Breast epithelium (tissue), 4 donors: ENCODE measurements at regions not wholly inside any gene's neighbourhood (a gene's known extent, or its start where the extent isn't known, plus 50 kb on each side); places are given as distances from the start of the nearest gene placed in this dataset.

Source experiments
- DNase-seq, 2 donors: peaks; one replicate each; pipeline ENCODE4 v3.0.0-alpha.2; 2019; ENCODE audit warnings: low spot score in 2 of 2
- H3K27ac ChIP-seq, 2 donors: fragments of 200-600 bp; sonication (generic) in 1 of 2; one replicate each; pipeline ENCODE4 v1.5.1; 2016 to 2019; ENCODE audit warnings: mild to moderate bottlenecking in 1 of 2
- H3K27me3 ChIP-seq, 2 donors: fragments of 200-600 bp; sonication (generic) in 1 of 2; one replicate each; pipeline versions ENCODE4 v1.5.1 to v1.6.0; 2017 to 2019; ENCODE audit warnings: control low read depth in 1 of 2, mild to moderate bottlenecking in 1 of 2
- H3K36me3 ChIP-seq: fragments of 200-600 bp; one replicate; pipeline ENCODE4 v1.5.1; 2019
- H3K4me1 ChIP-seq, 2 donors: fragments of 200-600 bp; sonication (generic); one replicate each; pipeline ENCODE4 v1.5.1; 2016 to 2019; ENCODE audit warnings: control low read depth in 1 of 2
- H3K4me3 ChIP-seq, 3 donors: fragments of 200-600 bp; sonication (generic); 1 replicate in 2 of 3; 2 replicates in 1 of 3; pipeline ENCODE4 v1.5.1; 2016 to 2019; ENCODE audit warnings: mild to moderate bottlenecking in 3 of 3, moderate library complexity in 2 of 3
- H3K9me3 ChIP-seq, 2 donors: fragments of 200-600 bp; sonication (generic) in 1 of 2; one replicate each; pipeline ENCODE4 v1.5.1; 2016 to 2019; ENCODE audit warnings: control low read depth in 1 of 2
- CTCF ChIP-seq, 3 donors: fragments of 450-650 bp; IDR thresholded peaks; one replicate each; pipeline ENCODE4 v1.5.1; 2016 to 2017; ENCODE audit warnings: antibody characterized with exemption in 3 of 3, mild to moderate bottlenecking in 3 of 3, moderate library complexity in 3 of 3
- POLR2A ChIP-seq: fragments of 450-650 bp; IDR thresholded peaks from one replicate; pipeline ENCODE4 v1.6.1; 2016; ENCODE audit warnings: antibody characterized with exemption, mild to moderate bottlenecking, moderate library complexity
- POLR2AphosphoS5 ChIP-seq, 3 donors: sonication (generic); formaldehyde crosslinking; IDR thresholded peaks; one replicate each; pipeline ENCODE4 v1.6.1; 2017; ENCODE audit warnings: antibody characterized with exemption in 3 of 3
- intact Hi-C: fragments of 100-400 bp; cut with DNase I; formaldehyde crosslinking; loops from one replicate; pipeline ENCODE4 v1.15.1; 2023; ENCODE audit warnings: low total_unique reads

- DNase-seq, result no peak
- Histone ChIP-seq H3K4me1 (no peaks in the 10 kb centered on the region), H3K4me3 (no peak overlapping the region), H3K27ac (no peak overlapping the region), H3K36me3 (no peaks in the 10 kb centered on the region), H3K9me3 (no peaks in the 10 kb centered on the region), H3K27me3 (no peaks in the 10 kb centered on the region)
- TF ChIP-seq POLR2AphosphoS5 (IDR thresholded peaks at IDR 0.05) (no peak), CTCF (IDR thresholded peaks at IDR 0.05) (no peak), POLR2A (no peak)
- intact Hi-C loops, result no loop called here
Observed at GRCh38 chr13:82905071-82905470, 977.2 kb downstream of the SLITRK1 start.

- DNase-seq, result no peak
- Histone ChIP-seq H3K36me3 (no peaks in the 10 kb centered on the region), H3K9me3 (no peaks in the 10 kb centered on the region), H3K27me3 (no peaks in the 10 kb centered on the region), H3K4me1 (no peaks in the 10 kb centered on the region), H3K27ac (no peak overlapping the region), H3K4me3 (no peak overlapping the region)
- intact Hi-C loops, result no loop called here
- no peak for TF ChIP-seq POLR2AphosphoS5 (IDR thresholded peaks at IDR 0.05)
- no peak for TF ChIP-seq CTCF (IDR thresholded peaks at IDR 0.05)
- no peak for TF ChIP-seq POLR2A
Observed at GRCh38 chr13:82900453-82900852, 981.8 kb downstream of the SLITRK1 start.

GRCh38 chr13:82898586-82898985 lies 983.7 kb downstream of the SLITRK1 start:
- no peak for TF ChIP-seq POLR2A
- H3K4me3 ChIP-seq, result no peak overlapping the region
- H3K36me3 ChIP-seq, result no peaks in the 10 kb centered on the region
- no peaks in the 10 kb centered on the region for H3K27me3 ChIP-seq
- no peaks in the 10 kb centered on the region for H3K4me1 ChIP-seq
- no peaks in the 10 kb centered on the region for H3K9me3 ChIP-seq
- DNase-seq, result no peak
- H3K27ac ChIP-seq, result no peak overlapping the region
- intact Hi-C loops, result no loop called here

- Histone ChIP-seq H3K36me3 (no peaks in the 10 kb centered on the region), H3K4me1 (no peaks in the 10 kb centered on the region), H3K27ac (no peak overlapping the region), H3K4me3 (no peak overlapping the region), H3K9me3 (no peaks in the 10 kb centered on the region), H3K27me3 (no peaks in the 10 kb centered on the region)
- TF ChIP-seq POLR2A (no peak), CTCF (IDR thresholded peaks at IDR 0.05) (no peak), POLR2AphosphoS5 (IDR thresholded peaks at IDR 0.05) (no peak)
- DNase-seq, result no peak
- intact Hi-C loops, result no loop called here
Observed at GRCh38 chr13:82879921-82880320, 1002.4 kb downstream of the SLITRK1 start.

GRCh38 chr13:82878536-82878935 lies 1003.7 kb downstream of the SLITRK1 start:
- H3K27me3 ChIP-seq, result no peaks in the 10 kb centered on the region
- intact Hi-C loops, result no loop called here
- no peak for TF ChIP-seq CTCF (IDR thresholded peaks at IDR 0.05)
- no peak for TF ChIP-seq POLR2A
- TF ChIP-seq POLR2AphosphoS5 (IDR thresholded peaks at IDR 0.05), result no peak
- H3K4me1 ChIP-seq, result no peaks in the 10 kb centered on the region
- no peak overlapping the region for H3K27ac ChIP-seq
- no peaks in the 10 kb centered on the region for H3K9me3 ChIP-seq
- no peak overlapping the region for H3K4me3 ChIP-seq
- DNase-seq, result no peak
- no peaks in the 10 kb centered on the region for H3K36me3 ChIP-seq

- DNase-seq, result no peak
Observed at GRCh38 chr13:82867284-82867683, 1015.0 kb downstream of the SLITRK1 start.

More at GRCh38 chr13:82867284-82867683, 1015.0 kb downstream of the SLITRK1 start:
- no peaks in the 10 kb centered on the region for H3K27me3 ChIP-seq
- no peaks in the 10 kb centered on the region for H3K9me3 ChIP-seq
- no peaks in the 10 kb centered on the region for H3K36me3 ChIP-seq
- H3K4me1 ChIP-seq, result no peaks in the 10 kb centered on the region
- intact Hi-C loops, result no loop called here
- H3K27ac ChIP-seq, result no peak overlapping the region
- TF ChIP-seq POLR2AphosphoS5 (IDR thresholded peaks at IDR 0.05) (no peak), POLR2A (no peak), CTCF (IDR thresholded peaks at IDR 0.05) (no peak)
- H3K4me3 ChIP-seq, result no peak overlapping the region
